ENCODE measurements at regions not wholly inside any gene's neighbourhood (a gene's known extent, or its start where the extent isn't known, plus 50 kb on each side); places are given as distances from the start of the nearest gene placed in this dataset.

- no peak for TF ChIP-seq CTCF (IDR thresholded peaks at IDR 0.05)
- TF ChIP-seq POLR2A (IDR thresholded peaks at IDR 0.05), result no peak
These were observed 216.4 kb upstream of the MYT1L start for GRCh38 chr2:2547451-2547850.

Measured in uterus (tissue), 2 donors.